Coronary artery (tissue), 2 donors: ENCODE measurements at regions not wholly inside any gene's neighbourhood (a gene's known extent, or its start where the extent isn't known, plus 50 kb on each side); places are given as distances from the start of the nearest gene placed in this dataset.

ENCODE experiments used
- DNase-seq: peaks from one replicate; pipeline ENCODE4 v3.0.0-alpha.2; 2017; ENCODE audit warnings: low spot score
- H3K27ac ChIP-seq, 2 donors: fragments of 200-600 bp; sonication (generic); one replicate each; pipeline ENCODE4 v1.5.1; 2016 to 2019
- H3K4me3 ChIP-seq: fragments of 200-600 bp; sonication (generic); 2 replicates; pipeline ENCODE4 v1.5.1; 2016; ENCODE audit warnings: mild to moderate bottlenecking, moderate library complexity
- CTCF ChIP-seq: fragments of 200-600 bp; sonication (generic); IDR thresholded peaks from one replicate; pipeline ENCODE4 v1.5.1; 2019; ENCODE audit warnings: antibody characterized with exemption

GRCh38 chr20:24052599-24053275 is 64.2 kb upstream of the GGTLC1 start:
- Histone ChIP-seq H3K27ac (no peak overlapping the region), H3K4me3 (no peak overlapping the region)
- no peak for TF ChIP-seq CTCF
- no peak for DNase-seq

GRCh38 chr20:24051160-24051559 is 62.6 kb upstream of the GGTLC1 start:
- no peak overlapping the region for H3K4me3 ChIP-seq
- no peak for TF ChIP-seq CTCF
- H3K27ac ChIP-seq, result no peak overlapping the region
- DNase-seq, result no peak

- Histone ChIP-seq H3K4me3 (no peak overlapping the region), H3K27ac (no peak overlapping the region)
- no peak for DNase-seq
- TF ChIP-seq CTCF, result no peak
Observed at GRCh38 chr20:24050119-24050518, 61.5 kb upstream of the GGTLC1 start.

GRCh38 chr20:24049081-24049480 is 60.5 kb upstream of the GGTLC1 start:
- Histone ChIP-seq H3K4me3 (no peak overlapping the region), H3K27ac (no peak overlapping the region)
- TF ChIP-seq CTCF, result no peak
- no peak for DNase-seq

- no peak overlapping the region for H3K4me3 ChIP-seq
- TF ChIP-seq CTCF, result no peak
- no peak overlapping the region for H3K27ac ChIP-seq
- DNase-seq, result no peak
Observed at GRCh38 chr20:24048024-24048611, 59.5 kb upstream of the GGTLC1 start.

- DNase-seq, result no peak
- Histone ChIP-seq H3K4me3 (no peak overlapping the region), H3K27ac (no peak overlapping the region)
- no peak for TF ChIP-seq CTCF
Observed at GRCh38 chr20:24046888-24047287, 58.3 kb upstream of the GGTLC1 start.
